Bronchial epithelial cell (primary cell): ENCODE measurements at regions not wholly inside any gene's neighbourhood (a gene's known extent, or its start where the extent isn't known, plus 50 kb on each side); places are given as distances from the start of the nearest gene placed in this dataset.

Experiments
- DNase-seq: peaks from one replicate; pipeline ENCODE4 v3.0.0-alpha.2; 2010; ENCODE audit warnings: low read depth
- FAIRE-seq: peaks from 2 replicates; lab custom pipeline; 2011; peaks lifted over from hg19 to GRCh38; lab: Jason Lieb, UNC
- H3K27me3 ChIP-seq: 2 replicates; pipeline ENCODE4 v1.5.1; 2011; ENCODE audit warnings: low read length; ENCODE audit not compliant: control insufficient read depth, insufficient read depth
- H3K36me3 ChIP-seq: 2 replicates; pipeline ENCODE4 v1.5.1; 2011; ENCODE audit warnings: low read length; ENCODE audit not compliant: control insufficient read depth, insufficient read depth
- H3K4me3 ChIP-seq: 2 replicates; pipeline ENCODE4 v1.5.1; 2011; ENCODE audit warnings: mild to moderate bottlenecking, low read depth, low read length, control low read depth
- TF ChIP-seq, protein P1 (sequence below): IDR thresholded peaks from 2 replicates; pipeline ENCODE4 v1.5.1; 2011; ENCODE audit warnings: mild to moderate bottlenecking, moderate library complexity, low read length, control low read depth, inconsistent platforms; ENCODE audit not compliant: insufficient read depth, severe bottlenecking

- H3K27me3 ChIP-seq, result no peaks in the 10 kb centered on the region
- H3K36me3 ChIP-seq, result no peaks in the 10 kb centered on the region
- DNase-seq (no peak), FAIRE-seq (no peak)
- TF ChIP-seq, protein P1, sequence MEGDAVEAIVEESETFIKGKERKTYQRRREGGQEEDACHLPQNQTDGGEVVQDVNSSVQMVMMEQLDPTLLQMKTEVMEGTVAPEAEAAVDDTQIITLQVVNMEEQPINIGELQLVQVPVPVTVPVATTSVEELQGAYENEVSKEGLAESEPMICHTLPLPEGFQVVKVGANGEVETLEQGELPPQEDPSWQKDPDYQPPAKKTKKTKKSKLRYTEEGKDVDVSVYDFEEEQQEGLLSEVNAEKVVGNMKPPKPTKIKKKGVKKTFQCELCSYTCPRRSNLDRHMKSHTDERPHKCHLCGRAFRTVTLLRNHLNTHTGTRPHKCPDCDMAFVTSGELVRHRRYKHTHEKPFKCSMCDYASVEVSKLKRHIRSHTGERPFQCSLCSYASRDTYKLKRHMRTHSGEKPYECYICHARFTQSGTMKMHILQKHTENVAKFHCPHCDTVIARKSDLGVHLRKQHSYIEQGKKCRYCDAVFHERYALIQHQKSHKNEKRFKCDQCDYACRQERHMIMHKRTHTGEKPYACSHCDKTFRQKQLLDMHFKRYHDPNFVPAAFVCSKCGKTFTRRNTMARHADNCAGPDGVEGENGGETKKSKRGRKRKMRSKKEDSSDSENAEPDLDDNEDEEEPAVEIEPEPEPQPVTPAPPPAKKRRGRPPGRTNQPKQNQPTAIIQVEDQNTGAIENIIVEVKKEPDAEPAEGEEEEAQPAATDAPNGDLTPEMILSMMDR, result no peak
- no peak overlapping the region for H3K4me3 ChIP-seq
Measured at GRCh38 chrX:21153033-21153432, 221.2 kb upstream of the CNKSR2 start.

DNA sequence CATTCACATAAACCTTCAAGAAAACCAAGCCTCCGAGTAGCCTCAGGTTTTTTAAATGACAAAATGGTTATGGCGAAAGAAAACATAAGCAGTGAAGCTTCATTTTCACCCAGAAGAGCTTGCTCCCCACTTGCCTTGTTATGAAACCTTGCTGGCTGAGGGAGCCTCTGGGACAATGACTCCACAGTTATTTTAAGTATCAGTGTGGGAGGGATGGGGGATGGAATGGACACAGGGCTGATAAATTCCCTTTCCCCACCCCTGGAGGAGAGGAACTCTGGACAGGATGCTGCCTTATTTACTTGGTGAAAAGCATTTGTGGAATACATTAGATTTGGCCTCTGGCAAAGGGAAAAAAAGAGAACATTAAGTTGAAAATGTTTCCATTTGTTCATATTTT lies 220.7 kb upstream of the CNKSR2 start:
- H3K4me3 ChIP-seq, result no peak overlapping the region
- DNase-seq (no peak), FAIRE-seq (no peak)
- TF ChIP-seq, protein P1, result no peak
- H3K27me3 ChIP-seq, result no peaks in the 10 kb centered on the region
- H3K36me3 ChIP-seq, result no peaks in the 10 kb centered on the region

DNA sequence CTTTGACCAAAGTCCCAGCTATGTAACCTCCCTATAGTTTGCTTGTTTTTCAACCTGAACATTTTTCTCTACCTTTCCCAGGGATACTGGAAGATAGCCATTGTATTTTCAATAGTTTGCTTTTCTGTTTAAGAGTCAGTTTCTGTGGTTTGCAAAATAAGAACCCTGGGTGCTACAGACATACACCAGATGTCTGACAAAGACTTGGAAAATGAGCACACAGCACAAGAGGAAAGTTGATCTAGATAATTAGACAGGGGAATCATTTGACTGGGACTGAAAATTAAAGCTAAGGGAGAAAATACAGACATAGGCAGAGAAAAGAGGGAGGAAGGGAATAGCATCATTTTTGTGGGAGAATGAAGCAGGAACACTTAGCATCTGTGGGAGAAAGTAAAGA lies 218.3 kb upstream of the CNKSR2 start:
- H3K27me3 ChIP-seq, result no peaks in the 10 kb centered on the region
- DNase-seq, result no peak
- TF ChIP-seq, protein P1, result no peak
- FAIRE-seq, result no peak
- H3K4me3 ChIP-seq, result no peak overlapping the region
- no peaks in the 10 kb centered on the region for H3K36me3 ChIP-seq

DNA sequence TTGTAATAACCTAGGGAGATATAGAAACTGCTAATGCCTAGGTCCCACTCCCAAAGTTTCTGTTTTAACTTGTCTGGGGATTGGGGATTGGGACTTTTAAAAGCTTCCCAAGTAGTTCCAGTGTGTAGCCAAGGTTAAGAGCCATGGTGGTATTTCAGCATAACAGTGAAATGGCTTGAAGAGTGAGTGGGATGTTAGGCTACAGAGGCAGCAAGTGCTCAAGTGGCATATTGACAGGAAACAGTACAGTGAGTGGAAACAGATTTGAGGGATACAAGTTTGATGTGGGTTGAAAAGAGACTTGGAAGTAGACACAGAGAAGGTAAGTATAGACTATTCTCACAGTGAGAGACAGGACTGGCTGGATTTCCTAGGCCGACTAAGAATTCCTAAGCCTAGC lies 217.6 kb upstream of the CNKSR2 start:
- no peak for FAIRE-seq
- TF ChIP-seq, protein P1, result no peak
- H3K36me3 ChIP-seq, result no peaks in the 10 kb centered on the region

GRCh38 chrX:21158678-21159077 lies 215.5 kb upstream of the CNKSR2 start:
- no peak for DNase-seq
- no peak for FAIRE-seq
- TF ChIP-seq, protein P1, result no peak
- H3K4me3 ChIP-seq, result no peak overlapping the region
- no peaks in the 10 kb centered on the region for H3K36me3 ChIP-seq
- no peaks in the 10 kb centered on the region for H3K27me3 ChIP-seq

More for the DNA sequence above, 217.6 kb upstream of the CNKSR2 start:
- DNase-seq, result no peak
- no peaks in the 10 kb centered on the region for H3K27me3 ChIP-seq
- H3K4me3 ChIP-seq, result no peak overlapping the region

DNA sequence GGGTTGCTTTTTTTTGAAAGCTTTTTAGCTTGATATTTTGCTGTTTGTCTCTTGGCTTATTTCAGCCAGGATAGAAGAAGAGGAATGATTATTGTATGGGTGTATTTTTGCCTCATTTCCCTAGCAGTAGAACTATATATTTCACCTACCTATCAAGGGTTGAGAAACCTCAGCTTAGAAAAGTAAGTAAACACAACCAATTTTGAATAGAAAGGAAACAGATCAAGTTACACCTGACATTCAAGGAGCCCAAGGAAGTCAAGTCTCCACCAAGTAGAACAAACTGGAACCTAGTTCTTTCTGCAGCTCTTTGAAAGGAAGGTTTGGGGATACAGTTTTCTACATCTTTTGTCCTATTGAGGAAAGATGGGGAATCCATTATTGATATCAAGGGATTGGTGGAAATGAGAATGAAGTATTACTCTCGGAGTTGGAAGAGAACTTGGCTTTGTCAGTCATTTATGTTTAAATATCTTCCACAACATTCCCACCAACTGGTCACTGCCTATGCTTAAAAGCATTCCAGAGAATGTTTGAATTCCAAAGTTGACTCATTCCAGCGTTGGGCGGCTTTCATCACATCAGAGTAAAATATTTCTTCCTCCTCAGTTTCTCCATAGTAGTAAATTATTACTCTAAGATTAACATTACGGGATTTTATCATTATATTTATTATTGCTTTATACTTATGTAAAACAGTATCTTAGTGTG lies 207.8 kb upstream of the CNKSR2 start:
- FAIRE-seq (peak; percentile 68), DNase-seq (peak; percentile 27)
- TF ChIP-seq, protein P1, result no peak
- H3K36me3 ChIP-seq, result no peaks in the 10 kb centered on the region
- no peaks in the 10 kb centered on the region for H3K27me3 ChIP-seq
- H3K4me3 ChIP-seq, result no peak overlapping the region
